OCI-LY3 (cell line): ENCODE measurements at regions not wholly inside any gene's neighbourhood (a gene's known extent, or its start where the extent isn't known, plus 50 kb on each side); places are given as distances from the start of the nearest gene placed in this dataset.

Experiments
- CTCF ChIP-seq: fragments of 200-600, 300-600 bp; sonication (generic); IDR thresholded peaks from 2 replicates; pipeline ENCODE4 v1.5.1; 2014; ENCODE audit warnings: antibody characterized with exemption, low read length, low read depth
- EZH2phosphoT487 ChIP-seq: fragments of 200-600 bp; shearing (Covaris generic); IDR thresholded peaks from 2 replicates; pipeline ENCODE4 v1.6.1; 2018; ENCODE audit warnings: antibody characterized with exemption, mixed run types, low read depth

DNA sequence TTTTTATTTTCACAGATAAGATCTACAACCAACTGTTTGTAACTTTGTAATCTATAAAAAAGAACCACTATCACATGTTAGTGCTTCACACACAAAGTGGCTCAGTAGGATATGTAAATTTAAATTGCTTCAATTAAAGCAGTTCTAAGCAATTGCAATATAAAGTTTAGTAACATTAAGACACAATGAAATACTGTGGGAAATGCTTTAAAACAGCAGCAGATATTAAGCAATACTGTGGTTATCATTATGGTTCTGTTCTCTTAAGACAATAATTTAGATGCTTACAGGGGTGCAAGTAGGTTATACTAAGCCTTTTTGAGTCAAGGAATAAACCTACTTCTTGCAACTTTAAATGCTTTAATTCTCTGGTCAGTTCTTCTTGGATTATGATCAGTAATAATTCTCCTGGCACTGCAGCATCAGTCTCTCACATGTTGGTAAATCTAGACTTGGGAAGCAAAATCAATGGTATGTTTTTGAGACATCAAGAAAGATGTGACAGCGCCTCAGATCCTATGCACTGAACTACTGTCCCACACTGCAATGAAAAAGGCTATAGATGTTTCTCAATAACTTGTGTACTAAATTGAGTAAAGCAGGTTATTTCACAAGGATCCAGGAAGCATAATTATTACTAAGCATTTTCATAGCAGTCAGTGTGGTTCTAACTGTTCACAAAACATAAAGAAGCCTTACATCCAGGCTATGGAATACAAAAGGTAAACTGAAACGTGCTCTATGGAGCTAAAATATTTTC lies 338.7 kb upstream of the PDE4D start:
- TF ChIP-seq CTCF = no peak
- TF ChIP-seq EZH2phosphoT487 = no peak
